ENCODE measurements at regions not wholly inside any gene's neighbourhood (a gene's known extent, or its start where the extent isn't known, plus 50 kb on each side); places are given as distances from the start of the nearest gene placed in this dataset.

DNA sequence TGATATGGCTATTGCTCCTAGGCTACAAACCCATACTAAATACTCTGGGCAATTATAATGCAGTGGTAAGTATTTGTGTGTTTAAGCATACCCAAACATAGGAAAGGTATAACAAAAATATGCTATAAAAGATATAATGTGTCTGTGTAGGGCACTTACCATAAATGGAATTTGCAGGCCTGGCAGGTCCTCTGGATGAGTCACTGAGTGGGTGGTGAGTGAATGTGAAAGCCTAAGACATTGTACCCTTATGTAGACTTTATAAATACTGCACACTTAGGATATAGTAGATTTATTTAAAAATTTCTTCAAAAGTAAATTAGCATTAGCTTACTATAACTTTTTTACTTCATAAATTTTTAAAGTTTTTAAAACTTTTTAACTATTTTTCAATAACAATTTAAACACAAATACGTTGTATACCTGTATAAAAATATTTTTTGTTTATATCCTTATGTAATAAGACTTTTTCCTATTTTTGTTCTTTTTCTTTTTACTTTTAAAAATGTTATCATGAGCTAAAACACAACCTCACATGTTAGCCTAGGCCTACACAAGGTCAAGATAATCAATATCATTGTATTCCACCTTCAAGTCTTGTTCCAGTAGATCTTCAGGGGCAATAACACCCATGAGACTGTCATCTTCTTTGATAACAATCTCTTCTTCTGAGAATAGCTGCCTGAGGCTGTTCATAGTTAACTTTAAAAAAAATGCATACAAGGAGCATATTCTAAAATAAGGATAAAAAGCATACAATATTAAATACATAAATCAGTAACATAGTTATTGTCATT, 306.3 kb upstream of the RGS18 start:
- DNase-seq, result no peak

DNA sequence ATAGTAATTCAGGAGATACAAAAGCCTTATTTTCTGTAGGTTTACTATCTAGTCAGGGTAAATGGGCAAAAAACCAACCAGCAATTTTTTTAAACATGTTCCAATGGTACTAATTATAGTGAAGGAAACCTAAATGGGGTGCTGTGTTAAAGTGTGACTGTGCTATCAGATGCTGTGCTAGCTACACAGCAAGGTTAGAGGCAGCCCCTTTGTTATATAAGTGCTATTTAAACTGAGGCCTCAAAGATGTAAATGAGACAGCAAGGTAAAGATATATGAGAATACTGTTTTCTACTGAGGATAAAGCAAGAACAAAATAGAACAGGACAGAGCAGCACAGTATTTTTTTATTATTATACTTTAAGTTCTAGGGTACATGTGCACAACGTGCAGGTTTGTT, 305.4 kb upstream of the RGS18 start:
- no peak for DNase-seq

DNA sequence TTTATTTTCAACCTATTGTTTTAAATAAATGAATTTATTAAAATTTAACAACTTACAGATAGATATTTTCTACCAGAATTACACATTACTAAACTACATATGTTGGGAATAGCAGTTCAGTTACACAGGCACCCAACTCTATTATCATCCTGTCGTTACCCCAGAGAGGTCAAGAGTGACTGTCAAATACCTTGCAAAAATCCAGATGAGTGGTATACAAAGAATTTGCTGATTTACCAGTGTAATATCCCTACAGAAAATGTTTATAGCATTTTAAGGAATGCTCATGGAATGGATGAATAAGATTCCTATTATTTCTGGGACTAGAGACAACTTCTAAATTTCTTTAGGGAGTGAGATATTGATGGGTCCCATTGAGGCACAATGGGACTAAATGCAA, 300.7 kb upstream of the RGS18 start:
- DNase-seq, result no peak

DNA sequence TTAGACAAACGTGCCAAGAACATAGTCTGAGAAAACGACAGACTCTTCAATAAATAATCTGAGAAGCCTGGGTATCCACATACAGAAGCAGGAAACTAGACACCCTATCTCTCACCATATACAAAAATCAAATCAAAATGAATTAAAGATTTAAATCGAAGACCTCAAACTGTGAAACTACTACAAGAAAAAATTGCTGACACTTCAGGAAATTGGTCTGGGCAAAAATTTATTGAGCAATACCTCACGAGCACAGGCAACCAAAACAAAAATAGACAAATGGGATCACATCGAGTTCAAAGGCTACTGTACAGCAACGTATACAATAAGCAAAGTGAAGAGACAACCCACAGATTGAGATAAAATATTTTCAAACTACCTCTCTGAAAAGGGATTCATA, 292.8 kb upstream of the RGS18 start:
- no peak for DNase-seq

DNA sequence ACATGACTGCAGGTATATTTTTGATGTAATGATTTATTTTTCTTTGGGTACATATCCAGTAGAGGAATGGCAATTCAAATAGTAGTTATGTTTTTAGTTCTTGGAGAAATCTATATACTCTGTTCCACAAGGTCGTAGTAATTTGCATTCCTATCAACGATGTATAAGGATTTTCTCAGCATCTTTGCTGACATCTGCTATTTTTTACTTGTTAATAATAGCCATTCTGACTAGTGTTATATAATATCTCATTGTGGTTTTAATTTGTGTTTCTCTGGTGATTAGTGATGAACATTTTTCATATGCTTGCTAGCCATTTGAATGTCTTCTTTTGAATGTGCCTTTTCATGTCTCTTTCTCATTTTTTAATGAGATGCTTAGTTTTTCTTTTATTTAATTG, 292.1 kb upstream of the RGS18 start:
- DNase-seq, result no peak

DNA sequence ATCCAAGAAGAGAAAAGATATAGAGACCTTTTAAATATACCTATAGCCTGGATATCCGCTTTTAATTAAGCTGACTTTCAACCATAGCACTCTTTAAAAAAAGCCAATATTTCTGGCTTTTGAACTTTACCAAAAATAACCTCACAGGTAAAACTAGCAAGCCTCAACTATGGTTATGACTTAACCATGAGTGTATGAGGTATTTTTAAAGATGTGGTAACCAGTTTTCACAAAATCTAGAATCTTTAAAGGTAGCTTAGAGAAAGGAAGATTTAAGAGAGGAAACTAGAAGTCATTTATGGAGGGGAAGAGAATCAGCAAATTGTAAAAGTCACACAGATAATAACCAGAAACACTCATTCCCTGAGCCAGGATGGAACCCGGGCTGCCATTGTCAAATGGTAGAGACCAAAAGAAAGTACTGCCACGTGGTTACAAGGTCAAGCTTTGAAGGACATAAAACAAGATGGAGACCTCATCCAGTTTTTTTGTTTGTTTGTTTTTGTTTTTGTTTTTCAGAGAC, 288.4 kb upstream of the RGS18 start:
- no peak for DNase-seq

DNA sequence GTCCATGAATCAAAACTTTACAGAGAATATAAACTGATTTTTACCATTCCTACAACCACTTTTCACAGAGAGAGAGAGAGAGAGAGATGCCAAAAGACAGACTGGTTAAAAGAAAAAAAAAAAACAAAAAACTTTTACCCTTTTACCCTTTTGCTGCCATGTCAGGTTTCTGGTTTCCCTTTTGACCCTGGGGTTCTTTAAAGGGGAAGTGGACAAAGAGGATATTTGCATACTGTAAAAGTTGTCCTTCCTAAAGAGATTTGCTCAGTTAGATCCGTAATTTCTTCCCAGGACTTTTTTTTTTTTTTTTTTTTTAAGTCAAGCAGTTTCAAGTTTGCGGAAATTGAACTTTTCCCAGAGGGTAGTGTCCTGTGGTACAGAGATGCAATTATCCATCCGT, 287.8 kb upstream of the RGS18 start:
- no peak for DNase-seq

DNA sequence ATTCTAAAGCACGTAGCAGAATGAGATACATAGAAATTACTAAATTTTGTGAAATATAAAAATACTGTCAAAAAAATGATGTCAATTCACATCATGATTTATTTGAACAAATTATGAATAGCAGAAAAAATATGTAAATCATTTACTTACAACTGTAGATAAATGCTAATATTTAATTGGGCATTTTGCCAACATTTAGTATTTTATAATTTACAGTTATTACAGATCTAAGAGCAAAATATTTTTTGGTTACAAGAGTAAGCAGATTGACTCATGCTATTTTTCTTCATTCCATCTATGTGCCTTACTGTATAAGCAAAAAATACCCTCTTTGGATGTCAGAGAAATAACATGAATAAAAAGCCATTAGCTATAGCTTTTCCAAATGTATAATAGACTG, 282.3 kb upstream of the RGS18 start:
- no peak for DNase-seq

DNA sequence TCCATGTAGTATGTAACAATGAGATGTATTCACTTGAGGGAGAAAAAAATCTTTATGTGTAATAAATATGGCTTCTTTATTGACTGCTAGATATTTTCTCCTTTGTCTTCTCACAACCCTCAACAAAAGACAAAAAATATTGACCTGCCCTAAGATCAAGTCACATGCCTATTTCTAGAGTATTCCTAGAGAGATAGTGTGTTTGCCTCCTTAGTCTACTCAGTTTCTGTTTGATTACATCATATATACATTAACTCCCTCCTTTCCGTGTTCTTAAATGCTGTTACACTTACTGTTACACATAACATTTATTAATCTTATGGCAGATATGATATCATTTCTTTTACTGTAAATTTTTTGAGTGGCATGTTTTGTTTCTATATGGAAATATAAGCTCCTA, 281.6 kb upstream of the RGS18 start:
- DNase-seq, result no peak

DNA sequence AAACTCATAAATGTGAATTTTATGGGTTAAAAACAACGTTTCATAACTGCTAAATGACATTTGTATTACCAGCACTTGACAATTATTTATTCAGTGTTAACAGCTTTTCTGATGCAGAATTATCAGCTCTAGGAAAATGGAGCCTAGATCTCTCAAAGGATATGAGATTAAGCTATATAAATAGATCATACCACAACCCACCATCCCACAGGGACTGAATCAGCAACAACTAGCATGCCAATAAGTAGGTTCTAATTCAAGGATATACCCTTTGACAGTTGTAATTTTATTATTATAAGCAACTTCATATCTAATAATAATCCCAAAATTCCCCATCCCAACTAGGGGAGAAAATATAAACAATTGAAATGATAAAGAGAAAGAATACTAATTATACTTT, 275.4 kb upstream of the RGS18 start:
- no peak for DNase-seq

DNA sequence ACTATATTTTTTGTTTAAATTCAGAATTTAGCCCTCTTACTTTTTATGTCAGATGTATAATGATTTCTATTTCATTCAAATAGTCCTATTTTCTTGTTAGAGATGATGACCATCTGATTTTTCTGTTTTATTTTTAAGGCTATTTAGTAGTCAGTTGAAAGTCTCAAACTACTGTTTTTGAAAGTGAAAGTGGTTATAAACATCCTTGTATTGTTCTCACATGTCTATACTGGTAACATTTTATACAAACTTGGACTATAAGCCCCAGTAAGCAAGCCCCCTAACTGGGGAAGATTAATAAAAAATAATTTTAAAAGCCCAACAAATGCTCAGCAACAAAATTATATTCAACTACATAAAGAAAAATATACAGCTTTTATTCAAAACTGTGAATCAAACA, 271.3 kb upstream of the RGS18 start:
- DNase-seq, result no peak

DNA sequence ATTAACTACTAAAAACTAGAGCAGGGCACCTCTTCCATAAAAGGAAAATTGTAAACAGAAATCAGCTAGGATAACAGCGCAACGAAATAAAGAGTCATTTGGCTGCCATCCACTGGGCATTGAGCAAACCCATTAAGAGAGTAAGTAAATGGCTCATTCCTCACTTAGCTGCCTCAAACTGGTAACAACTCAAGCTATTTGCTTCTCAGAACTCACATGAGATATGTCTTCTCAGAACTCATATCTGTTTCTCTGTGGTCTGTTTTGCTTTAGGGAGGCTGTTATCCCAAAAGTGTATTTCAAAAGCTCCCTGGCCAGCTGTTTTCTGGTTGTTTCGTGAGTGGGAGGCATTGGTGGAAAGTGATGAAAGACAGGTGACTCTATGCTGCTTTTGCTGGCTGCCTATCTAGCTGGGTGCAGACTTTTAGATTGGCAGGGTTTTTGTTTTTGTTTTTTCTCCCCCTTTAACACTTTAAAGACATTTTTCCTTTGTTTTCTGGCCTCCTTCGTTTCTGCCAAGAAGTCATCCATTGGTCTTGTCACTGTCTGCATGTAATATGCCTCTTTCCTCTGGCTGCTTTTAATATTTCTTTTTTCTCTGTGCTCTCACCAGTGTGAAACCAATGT, 269.2 kb upstream of the RGS18 start:
- DNase-seq, result no peak

DNA sequence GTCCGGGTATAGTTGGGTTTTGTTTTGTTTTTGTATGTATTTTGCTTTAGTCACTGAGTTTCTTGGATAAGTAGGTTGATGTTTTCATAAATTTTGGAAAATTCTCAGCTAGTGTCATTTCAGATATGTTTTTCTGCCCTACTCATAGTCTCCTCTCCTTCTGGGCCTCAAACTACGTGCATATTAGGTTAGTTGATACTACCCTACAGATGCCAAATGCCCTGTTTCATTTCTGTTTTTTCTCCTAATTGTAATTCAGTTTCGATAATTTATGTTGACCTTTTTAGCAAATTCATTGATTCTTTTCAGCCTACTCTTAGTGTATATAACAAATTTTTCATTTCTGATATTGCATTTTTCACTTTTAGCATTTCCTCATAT, 268.6 kb upstream of the RGS18 start:
- DNase-seq, result no peak

DNA sequence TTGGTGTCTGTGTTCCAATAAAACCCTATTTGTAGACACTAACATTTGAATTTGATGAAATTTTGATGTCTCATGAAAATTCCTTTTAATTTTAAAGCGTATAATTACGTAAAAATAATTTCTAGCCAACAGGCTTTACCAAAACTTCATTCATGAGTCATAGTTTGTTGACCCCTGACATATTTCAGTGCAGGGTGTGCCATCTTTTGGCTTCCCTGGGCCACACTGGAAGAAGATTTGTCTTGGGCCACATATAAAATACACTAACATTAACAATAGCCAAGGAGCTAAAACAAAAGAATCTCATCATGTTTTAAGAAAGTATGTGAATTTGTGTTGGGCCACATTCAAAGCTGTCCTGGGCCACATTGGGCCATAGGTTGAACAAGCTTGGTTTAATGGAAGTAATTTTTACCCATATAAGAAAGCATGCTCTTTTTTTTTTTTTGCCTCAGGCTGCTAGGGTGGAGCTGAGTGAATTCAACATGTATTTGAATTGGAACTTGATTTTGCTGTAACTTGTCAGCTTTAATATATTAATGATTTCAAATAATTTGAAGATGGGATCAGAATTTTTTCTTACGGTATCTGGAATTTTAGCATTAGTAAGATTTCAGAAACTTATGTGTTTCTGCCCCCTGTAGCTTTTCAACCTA, 267.7 kb upstream of the RGS18 start:
- DNase-seq, result no peak

DNA sequence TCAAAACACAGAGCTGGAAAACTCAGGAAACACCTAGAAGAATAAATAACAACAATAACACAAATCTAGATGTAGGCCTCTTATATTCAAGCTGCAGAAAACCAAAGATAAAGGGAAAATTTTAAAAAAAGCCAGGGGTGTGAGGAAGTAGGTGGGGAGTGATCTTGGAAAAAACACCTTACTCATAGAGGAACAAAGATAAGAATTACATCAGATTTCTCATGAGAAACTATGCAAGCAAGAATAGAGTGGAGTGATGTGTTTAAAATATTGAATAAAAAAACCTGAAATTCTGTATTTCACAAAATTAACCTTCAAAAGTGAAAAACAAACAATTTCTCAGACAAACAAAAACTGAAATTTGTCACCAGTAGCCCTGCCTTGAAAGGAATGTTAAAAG, 265.5 kb upstream of the RGS18 start:
- DNase-seq, result no peak

DNA sequence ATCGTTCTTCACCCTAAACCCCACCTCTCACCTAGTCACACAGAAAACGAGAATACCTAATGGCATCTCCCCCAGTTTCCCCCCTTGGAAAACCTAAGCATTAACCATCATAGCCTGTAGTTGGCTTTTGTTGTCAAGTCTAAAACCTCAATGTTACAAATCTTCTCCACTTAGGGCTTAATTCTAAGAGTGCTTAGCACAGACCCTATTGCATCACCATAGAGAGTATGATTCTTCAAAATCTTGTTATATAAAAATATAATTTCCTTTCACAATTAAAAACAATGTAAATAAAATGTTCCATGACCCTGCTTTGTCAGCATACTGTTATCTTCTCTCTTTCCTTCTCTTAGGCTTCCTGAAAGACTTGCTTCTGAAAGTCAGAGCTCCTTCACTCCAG, 263.2 kb upstream of the RGS18 start:
- no peak for DNase-seq

DNA sequence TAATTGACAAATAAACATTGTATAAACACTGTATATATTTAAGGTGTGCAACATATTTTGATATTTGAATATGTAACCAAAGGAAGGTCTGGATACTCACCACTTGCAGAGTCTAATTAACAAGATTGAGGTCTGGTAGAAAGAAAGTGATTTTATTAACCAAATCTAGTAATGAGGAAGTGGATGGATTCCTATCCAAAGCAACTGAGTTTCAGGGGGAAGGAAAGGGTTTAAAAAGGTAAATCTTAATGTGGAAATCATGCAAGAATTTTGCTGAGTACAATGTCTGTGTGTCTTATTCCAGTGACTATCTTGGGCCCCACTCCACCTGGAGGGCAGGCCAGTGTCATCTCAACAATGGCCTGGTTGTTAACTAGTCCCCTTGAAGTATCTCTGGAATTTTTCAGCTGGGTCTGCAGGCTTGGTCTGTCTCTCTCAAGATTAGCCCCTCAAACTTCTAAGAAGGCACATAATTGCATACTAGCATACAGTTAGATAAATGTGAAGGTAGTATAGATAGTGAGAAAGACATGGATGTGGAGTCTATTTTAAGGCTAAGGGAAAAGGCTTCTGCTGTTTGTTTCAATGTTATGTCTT, 262.7 kb upstream of the RGS18 start:
- DNase-seq, result no peak

DNA sequence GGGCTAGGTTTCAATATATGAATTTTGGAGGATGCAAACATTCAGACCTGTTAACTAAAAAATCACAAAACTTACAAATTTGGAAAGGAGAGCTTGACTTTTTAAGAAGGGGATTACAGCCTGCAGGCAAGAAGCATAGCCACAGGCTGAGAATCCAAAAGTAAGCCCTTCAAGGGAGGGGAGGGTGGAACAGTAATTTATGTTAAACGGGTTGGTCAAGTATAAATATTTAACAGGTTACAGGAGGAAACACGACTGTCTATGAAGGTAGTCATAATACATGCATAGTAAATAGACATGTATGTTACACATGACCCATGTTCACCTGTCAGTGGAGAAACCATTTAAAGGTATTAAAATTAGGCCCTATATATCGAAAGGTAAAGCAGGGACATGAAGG, 261.1 kb upstream of the RGS18 start:
- DNase-seq, result no peak

DNA sequence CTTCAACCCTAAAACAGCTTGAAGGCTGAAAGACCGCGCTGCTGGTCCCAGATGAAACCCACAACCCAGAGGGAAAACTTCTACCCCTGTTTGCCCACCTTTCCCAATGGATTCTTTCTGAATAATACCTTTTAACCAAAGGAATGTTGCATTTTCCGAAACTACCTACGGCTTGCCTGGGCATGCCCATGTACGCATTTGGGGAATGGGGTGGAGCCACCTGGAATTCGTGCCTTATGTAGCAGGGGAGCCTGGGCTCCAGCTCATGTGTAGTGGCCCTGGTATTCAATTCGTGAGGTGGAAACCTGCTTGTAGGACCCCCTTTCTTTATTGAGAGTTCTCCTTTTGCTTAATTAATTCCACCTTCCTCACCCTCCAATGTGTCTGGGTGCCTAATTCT, 256.6 kb upstream of the RGS18 start:
- DNase-seq, result no peak

DNA sequence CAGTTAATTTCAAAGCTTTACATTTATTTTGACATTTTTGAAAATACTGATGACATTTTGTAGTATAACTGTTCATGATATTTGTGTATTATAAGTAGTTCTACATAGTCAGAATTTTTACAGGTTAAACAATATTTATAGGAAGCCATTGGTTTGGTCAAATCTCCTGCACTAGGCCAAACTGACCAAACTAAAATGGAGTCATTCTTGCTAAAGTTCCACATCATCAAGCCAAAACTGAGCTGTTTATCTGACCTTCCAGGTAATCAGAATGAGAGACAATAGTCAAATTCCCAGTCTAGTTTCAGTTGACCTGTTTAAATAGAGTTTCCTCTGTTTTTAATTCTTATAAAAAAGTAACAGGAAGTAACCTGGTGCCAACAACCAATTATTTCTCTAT, 253.3 kb upstream of the RGS18 start:
- DNase-seq, result no peak

DNA sequence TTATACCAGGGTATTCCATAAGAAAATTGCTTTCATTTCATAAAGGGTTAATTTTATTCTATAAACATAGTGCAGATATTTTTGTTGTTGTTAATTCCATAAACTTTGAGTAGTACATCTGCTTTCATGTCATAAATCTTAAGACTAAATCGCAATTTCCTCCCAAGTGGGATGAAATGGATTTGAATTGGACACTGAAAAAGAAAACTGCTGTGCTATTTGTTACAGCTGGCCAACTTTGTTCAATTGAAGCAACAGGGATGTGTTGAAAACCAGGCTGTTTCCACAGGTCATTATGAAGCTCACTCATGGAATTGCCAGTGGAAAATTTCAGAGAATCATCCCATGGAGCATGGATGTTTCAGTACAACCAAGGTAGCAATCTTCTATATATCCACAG, 252.5 kb upstream of the RGS18 start:
- no peak for DNase-seq

DNA sequence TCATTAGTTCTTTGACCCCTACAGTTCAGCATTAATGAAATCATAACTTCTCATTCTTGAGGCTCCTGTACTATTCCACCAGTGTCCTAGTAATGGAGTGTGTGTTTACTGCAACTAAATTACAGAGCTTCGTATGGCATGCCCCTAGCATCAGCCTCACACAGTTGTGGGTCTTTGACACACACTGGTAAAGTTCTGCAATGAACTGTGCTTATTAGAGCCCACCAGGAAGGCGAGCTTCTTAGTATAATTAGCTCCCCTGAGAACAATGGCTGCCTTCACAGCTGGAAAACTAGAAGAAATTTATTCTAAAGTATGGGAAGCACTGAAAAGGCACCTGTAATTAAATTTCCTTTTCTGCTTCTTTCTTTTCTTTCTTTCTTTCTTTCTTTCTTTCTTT, 251.1 kb upstream of the RGS18 start:
- DNase-seq, result no peak

DNA sequence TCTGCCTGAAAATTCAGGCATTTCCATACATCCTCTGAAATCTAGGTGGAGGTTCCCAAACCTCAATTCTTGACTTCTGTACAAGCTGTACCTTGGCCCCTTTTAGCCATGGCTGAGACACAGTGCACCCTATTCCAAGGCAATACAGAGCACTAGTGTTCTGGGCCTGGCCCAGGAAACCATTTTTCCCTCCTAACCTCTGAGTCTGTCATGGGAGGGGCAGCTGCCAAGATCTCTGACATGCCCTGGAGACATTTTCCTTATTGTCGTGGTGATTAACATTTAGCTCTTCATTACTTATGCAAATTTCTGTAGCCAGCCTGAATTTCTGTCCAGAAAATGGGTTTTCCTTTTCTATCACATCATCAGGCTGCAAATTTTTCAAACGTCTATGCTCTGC, 248.0 kb upstream of the RGS18 start:
- DNase-seq, result no peak

DNA sequence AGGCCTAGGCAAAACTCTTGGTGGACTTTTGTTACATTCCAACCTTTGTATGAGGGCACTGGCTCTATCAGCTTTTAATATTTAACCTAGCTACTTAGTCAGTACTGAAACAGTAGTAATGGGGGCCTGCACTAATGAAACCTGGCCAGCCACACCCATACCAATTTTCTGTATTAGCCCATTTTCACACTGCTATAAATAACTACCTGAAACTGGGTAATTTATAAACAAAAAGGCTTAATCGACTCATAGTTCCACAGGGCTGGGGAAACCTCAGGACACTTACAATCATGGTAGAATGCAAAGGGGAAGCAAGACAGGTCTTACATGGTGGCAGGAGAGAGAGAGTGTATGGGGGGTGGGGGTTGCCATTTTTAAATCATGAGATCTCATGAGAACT, 245.7 kb upstream of the RGS18 start:
- DNase-seq, result no peak
